AG09309 (cell line): ENCODE measurements at regions not wholly inside any gene's neighbourhood (a gene's known extent, or its start where the extent isn't known, plus 50 kb on each side); places are given as distances from the start of the nearest gene placed in this dataset.
A peak's percentile ranks its signal among the peaks of the same experiment; 100 is the strongest.

ENCODE experiments used
- DNase-seq: peaks from one replicate; pipeline ENCODE4 v3.0.0-alpha.2; 2010; ENCODE audit warnings: low read depth
- H3K4me3 ChIP-seq: 2 replicates; pipeline ENCODE4 v1.5.1; 2011; ENCODE audit warnings: mild to moderate bottlenecking, low read depth, low read length, moderate library complexity; ENCODE audit not compliant: control insufficient read depth
- CTCF ChIP-seq: IDR thresholded peaks from 2 replicates; pipeline ENCODE4 v1.5.1; 2011; ENCODE audit warnings: mild to moderate bottlenecking, low read depth, low read length, inconsistent platforms; ENCODE audit not compliant: insufficient read depth, control insufficient read depth; ENCODE audit errors: missing control alignments

DNA sequence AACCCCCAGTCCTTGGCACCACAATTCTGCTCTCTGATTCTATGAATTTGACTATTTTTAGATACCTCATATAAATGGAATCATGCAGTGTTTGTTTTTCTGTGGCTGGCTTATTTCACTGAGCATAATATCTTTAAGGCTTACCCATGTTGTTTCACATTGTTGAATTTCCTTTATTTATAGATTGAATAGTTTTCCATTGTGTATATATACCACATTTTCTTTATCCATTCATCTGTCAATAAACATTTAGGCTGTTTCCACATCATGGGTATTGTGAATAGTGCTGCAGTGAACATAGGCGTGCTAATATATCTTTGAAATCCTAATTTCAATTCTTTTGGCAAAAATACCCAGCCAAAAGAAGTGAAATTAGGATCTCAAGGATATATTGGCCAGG is 126.7 kb upstream of the SLC38A2 start:
- no peak for TF ChIP-seq CTCF
- DNase-seq: no peak
- no peak overlapping the region for H3K4me3 ChIP-seq

GRCh38 chr12:46497739-46498138 is 125.2 kb upstream of the SLC38A2 start:
- H3K4me3 ChIP-seq: no peak overlapping the region
- TF ChIP-seq CTCF: no peak
- no peak for DNase-seq

GRCh38 chr12:46494424-46494823 is 121.9 kb upstream of the SLC38A2 start:
- TF ChIP-seq CTCF: no peak
- no peak for DNase-seq
- H3K4me3 ChIP-seq: no peak overlapping the region

- no peak for TF ChIP-seq CTCF
- H3K4me3 ChIP-seq: no peak overlapping the region
- DNase-seq: no peak
Measured at GRCh38 chr12:46493834-46494181, 121.2 kb upstream of the SLC38A2 start.

DNA sequence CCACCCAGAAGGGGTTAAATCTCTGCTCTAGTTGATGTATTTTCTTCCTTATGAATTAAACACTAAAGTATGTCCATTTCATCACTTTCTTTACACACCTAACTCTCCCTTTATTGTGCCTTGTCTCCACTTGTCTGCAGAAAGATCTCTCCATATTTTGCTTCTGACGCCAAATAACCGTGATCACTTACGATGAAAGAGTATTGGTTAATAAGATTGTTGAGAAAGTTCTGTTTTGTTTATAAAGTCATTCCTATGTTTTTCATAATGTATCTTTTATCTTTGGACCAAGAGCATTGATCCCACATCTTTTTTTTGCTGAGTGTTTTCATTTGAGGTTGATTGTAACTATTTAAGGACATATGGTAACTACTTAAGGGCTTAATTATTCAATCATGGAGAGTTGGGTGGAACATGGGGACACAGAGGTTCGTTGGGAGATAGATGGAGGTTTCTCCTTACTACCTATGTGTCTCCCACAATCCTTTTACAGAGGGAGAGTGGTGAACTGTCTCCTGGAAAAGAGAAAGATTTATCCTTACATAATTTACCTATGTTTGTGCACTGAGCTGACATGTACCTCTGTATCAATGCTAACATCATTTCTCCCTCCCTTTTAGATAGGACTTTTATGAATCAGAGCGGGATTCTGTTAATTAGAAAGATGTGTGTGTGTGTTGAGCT is 120.7 kb upstream of the SLC38A2 start:
- TF ChIP-seq CTCF: no peak
- H3K4me3 ChIP-seq: no peak overlapping the region
- no peak for DNase-seq

- no peak overlapping the region for H3K4me3 ChIP-seq
- no peak for TF ChIP-seq CTCF
- peak; percentile 44 for DNase-seq
Measured at GRCh38 chr12:46492471-46493085, 120.0 kb upstream of the SLC38A2 start.
